ENCODE measurements at regions not wholly inside any gene's neighbourhood (a gene's known extent, or its start where the extent isn't known, plus 50 kb on each side); places are given as distances from the start of the nearest gene placed in this dataset.

DNA sequence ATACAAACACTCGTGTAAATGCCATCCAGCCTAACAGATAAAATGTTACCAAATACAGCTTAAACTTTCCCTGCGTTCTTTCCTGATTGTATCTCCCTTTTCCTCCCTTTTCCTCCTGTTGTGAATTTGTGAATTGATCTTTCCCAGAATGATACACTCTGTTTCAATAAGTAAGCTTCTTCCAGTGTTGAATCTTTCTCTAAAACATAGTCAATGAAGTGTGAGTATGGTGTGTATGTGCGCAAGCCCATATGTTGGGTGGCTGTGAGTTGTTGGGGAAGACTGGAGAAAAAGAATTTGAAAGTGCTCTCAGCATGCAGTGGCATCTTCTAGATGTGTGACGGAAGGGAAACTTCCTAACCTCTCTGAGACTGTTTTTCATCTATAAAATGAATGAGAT, 143.1 kb upstream of the KLF4 start:
- TF ChIP-seq CTCF (IDR thresholded peaks at IDR 0.05) = no peak
- no peak for TF ChIP-seq EZH2 (IDR thresholded peaks at IDR 0.05; ENCODE audit: borderline replicate concordance, insufficient read depth, low read depth, low read length, poor library complexity, severe bottlenecking)
- Histone ChIP-seq H3K9me3 (ENCODE audit: control extremely low read depth in 1 of 3, control insufficient read depth in 2 of 3, insufficient read depth in 1 of 3, low read length in 2 of 3) (no peaks in the 10 kb centered on the region), H3K36me3 (replicated peaks in 1 of 2; ENCODE audit: control extremely low read depth in 1 of 2, control insufficient read depth in 1 of 2, extremely low read depth in 1 of 2, insufficient read depth in 2 of 2, low read length in 1 of 2) (no peaks in the 10 kb centered on the region), H3K4me1 (ENCODE audit: control insufficient read depth in 2 of 2, insufficient read depth in 2 of 2, low read length in 2 of 2) (peaks cover 19 to 22% of the 10 kb centered on the region in 2 donors), H3K79me2 (ENCODE audit: control insufficient read depth, insufficient read depth, low read length) (no peaks in the 10 kb centered on the region), H3K9ac (ENCODE audit: low read length) (no peak overlapping the region), H2AFZ (ENCODE audit: insufficient read depth, low read depth, low read length, poor library complexity, severe bottlenecking) (no peak overlapping the region), H4K20me1 (ENCODE audit: control insufficient read depth, insufficient read depth, low read length, poor library complexity, severe bottlenecking) (no peaks in the 10 kb centered on the region), H3K4me3 (ENCODE audit: control extremely low read depth in 1 of 5, extremely low read depth in 1 of 5, insufficient read depth in 1 of 5, low read depth in 2 of 5, low read length in 4 of 5) (no peak overlapping the region), H3K27ac (ENCODE audit: low read length in 2 of 2) (no peak overlapping the region), H3K27me3 (replicated peaks in 1 of 4; ENCODE audit: control extremely low read depth in 1 of 4, control insufficient read depth in 3 of 4, insufficient read depth in 4 of 4, low read length in 3 of 4) (no peaks in the 10 kb centered on the region), H3K4me2 (replicated peaks; ENCODE audit: low read depth, low read length, poor library complexity, severe bottlenecking) (no peak overlapping the region)
- DNase-seq (no peak), ATAC-seq (ENCODE audit: low read depth) (no peak)
- Mint-ChIP-seq H3K9me3 (ENCODE audit: insufficient read depth) (no peaks in the 10 kb centered on the region), H3K4me3 (no peak overlapping the region), H3K27me3 (peaks cover 17% of the 10 kb centered on the region), H3K27ac (no peak overlapping the region), H3K4me1 (peaks cover 18% of the 10 kb centered on the region)
- 94% methylated on average over 2 of the region's 4 CpGs for WGBS (ENCODE audit: insufficient coverage)
- intact Hi-C loops (cut with micrococcal nuclease) = no loop called here
- CTCF ChIA-PET = no interaction called here
- POLR2A ChIA-PET = no interaction called here

DNA sequence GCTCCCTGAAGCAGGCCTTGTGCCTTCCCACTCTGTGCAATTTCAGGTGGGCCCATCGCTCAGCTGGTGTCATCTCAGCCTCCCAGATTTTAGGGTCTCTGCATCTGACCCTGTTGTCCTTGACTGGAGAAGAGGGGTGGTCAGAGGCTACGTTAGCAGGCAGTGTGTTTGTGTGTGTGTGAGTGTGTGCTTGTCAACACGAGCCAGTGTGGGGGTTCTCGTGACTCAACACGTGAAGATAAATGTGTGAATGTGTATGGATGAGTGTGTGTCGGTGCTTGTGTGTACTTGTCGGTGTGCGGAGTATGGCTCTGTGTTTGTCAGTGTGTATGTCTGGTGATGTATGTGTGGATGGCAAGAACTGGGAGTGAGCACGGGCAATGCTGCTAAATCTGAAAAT, 142.6 kb upstream of the KLF4 start:
- no peaks in the 10 kb centered on the region for H3K27me3 ChIP-seq (replicated peaks in 1 of 4; ENCODE audit: control extremely low read depth in 1 of 4, control insufficient read depth in 3 of 4, insufficient read depth in 4 of 4, low read length in 3 of 4)
- intact Hi-C loops (cut with micrococcal nuclease) = no loop called here
- peaks cover 18% of the 10 kb centered on the region for H3K4me1 Mint-ChIP-seq
- H3K9me3 ChIP-seq (ENCODE audit: control extremely low read depth in 1 of 3, control insufficient read depth in 2 of 3, insufficient read depth in 1 of 3, low read length in 2 of 3) = no peaks in the 10 kb centered on the region
- H2AFZ ChIP-seq (ENCODE audit: insufficient read depth, low read depth, low read length, poor library complexity, severe bottlenecking) = no peak overlapping the region
- no peaks in the 10 kb centered on the region for H3K79me2 ChIP-seq (ENCODE audit: control insufficient read depth, insufficient read depth, low read length)
- H3K27me3 Mint-ChIP-seq = peaks cover 17% of the 10 kb centered on the region
- H3K4me3 ChIP-seq (ENCODE audit: control extremely low read depth in 1 of 5, extremely low read depth in 1 of 5, insufficient read depth in 1 of 5, low read depth in 2 of 5, low read length in 4 of 5) = no peak overlapping the region
- ChIA-PET POLR2A (no interaction called here), CTCF (no interaction called here)
- no peaks in the 10 kb centered on the region for H3K9me3 Mint-ChIP-seq (ENCODE audit: insufficient read depth)
- no peak overlapping the region for H3K4me3 Mint-ChIP-seq
- H3K4me2 ChIP-seq (replicated peaks; ENCODE audit: low read depth, low read length, poor library complexity, severe bottlenecking) = no peak overlapping the region
- H3K9ac ChIP-seq (ENCODE audit: low read length) = no peak overlapping the region
- ATAC-seq (ENCODE audit: low read depth) (no peak), DNase-seq (no peak)
- H3K36me3 ChIP-seq (replicated peaks in 1 of 2; ENCODE audit: control extremely low read depth in 1 of 2, control insufficient read depth in 1 of 2, extremely low read depth in 1 of 2, insufficient read depth in 2 of 2, low read length in 1 of 2) = no peaks in the 10 kb centered on the region
- H3K27ac ChIP-seq (ENCODE audit: low read length in 2 of 2) = no peak overlapping the region
- 85% methylated on average over 8 of the region's 9 CpGs for WGBS (ENCODE audit: insufficient coverage)
- H3K4me1 ChIP-seq (ENCODE audit: control insufficient read depth in 2 of 2, insufficient read depth in 2 of 2, low read length in 2 of 2) = peaks cover 17% of the 10 kb centered on the region in 2 donors
- H4K20me1 ChIP-seq (ENCODE audit: control insufficient read depth, insufficient read depth, low read length, poor library complexity, severe bottlenecking) = no peaks in the 10 kb centered on the region
- no peak for TF ChIP-seq CTCF (IDR thresholded peaks at IDR 0.05)
- no peak overlapping the region for H3K27ac Mint-ChIP-seq

Data from B cell (primary cell).